VCaP (cell line): ENCODE measurements at regions not wholly inside any gene's neighbourhood (a gene's known extent, or its start where the extent isn't known, plus 50 kb on each side); places are given as distances from the start of the nearest gene placed in this dataset.
A peak's percentile ranks its signal among the peaks of the same experiment; 100 is the strongest.

Experiments
- H3K27ac ChIP-seq: fragments of 450-650 bp; 2 replicates; pipeline ENCODE4 v1.5.1; 2017
- TF ChIP-seq, protein P1 (sequence below): fragments of 450-650 bp; conservative IDR thresholded peaks from 2 replicates; pipeline ENCODE4 v1.5.1; 2017; ENCODE audit warnings: mild to moderate bottlenecking, moderate library complexity

DNA sequence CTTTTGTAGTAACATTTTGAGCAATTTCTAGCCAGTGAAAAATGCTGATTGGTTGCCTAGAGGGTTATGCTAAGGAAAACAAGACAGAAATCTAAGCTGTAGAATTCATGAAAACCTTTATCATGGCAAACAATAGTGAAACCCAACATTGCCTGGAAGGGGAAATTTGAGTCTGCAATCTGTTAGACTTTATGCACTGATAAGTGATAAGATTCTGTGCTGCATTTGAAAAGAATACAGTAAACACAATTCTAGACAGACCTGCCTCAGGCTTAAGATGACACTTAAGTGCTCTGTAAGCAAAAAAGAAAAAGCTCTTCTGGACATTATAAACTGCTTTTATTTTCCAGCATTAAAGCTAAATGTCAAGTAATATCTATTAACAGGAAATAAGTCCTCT lies 519.3 kb downstream of the ISL1 start:
- no peak overlapping the region for H3K27ac ChIP-seq
- TF ChIP-seq, protein P1, sequence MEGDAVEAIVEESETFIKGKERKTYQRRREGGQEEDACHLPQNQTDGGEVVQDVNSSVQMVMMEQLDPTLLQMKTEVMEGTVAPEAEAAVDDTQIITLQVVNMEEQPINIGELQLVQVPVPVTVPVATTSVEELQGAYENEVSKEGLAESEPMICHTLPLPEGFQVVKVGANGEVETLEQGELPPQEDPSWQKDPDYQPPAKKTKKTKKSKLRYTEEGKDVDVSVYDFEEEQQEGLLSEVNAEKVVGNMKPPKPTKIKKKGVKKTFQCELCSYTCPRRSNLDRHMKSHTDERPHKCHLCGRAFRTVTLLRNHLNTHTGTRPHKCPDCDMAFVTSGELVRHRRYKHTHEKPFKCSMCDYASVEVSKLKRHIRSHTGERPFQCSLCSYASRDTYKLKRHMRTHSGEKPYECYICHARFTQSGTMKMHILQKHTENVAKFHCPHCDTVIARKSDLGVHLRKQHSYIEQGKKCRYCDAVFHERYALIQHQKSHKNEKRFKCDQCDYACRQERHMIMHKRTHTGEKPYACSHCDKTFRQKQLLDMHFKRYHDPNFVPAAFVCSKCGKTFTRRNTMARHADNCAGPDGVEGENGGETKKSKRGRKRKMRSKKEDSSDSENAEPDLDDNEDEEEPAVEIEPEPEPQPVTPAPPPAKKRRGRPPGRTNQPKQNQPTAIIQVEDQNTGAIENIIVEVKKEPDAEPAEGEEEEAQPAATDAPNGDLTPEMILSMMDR = no peak

DNA sequence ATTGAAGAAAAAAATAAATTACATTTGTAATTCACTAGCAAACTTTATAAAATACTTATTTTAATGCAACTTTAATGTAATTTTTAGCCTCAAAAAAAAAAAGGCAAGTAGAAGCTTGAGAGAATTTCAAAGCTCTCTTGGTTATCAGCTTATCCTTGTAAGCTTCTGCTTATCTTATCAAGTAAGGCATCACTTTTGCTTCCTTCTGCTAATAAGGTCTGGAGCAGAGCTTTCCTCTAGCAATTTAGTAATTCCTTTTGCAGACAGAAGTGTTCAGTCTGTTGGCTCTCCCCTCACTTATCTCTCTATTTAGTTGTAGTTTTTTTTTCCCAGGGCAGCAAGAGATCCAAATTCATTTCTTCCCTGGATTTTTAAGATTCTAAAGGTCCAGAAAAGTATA lies 525.0 kb downstream of the ISL1 start:
- no peak overlapping the region for H3K27ac ChIP-seq
- TF ChIP-seq, protein P1 = no peak

DNA sequence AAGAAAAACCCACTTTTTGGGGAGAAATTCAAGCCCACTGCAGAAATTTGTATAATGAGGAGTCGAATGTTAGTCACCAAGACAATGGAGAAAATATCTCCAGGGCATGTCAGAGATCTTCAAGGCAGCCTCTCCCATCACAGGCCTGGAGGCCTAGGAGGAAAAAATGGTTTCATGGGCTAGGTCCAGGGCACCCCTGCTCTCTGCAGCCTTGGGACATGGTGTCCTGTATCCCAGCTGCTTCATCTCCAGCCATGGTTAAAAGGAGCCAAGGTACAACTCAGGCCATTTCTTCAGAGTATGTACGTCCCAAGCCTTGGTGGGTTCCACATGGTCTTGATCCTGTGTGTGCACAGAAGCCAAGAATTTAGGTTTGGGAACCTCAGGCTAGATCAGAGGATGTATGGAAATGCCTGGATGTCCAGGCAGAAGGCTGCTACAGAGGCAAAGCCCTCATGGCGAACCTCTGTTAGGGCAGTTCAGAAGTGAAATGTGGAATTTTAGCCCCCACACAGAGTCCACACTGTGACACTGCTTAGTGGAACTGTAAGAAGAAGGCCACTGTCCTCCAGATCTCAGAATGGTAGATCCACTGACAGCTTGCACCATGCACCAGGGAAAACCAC lies 561.4 kb downstream of the ISL1 start:
- no peak overlapping the region for H3K27ac ChIP-seq
- TF ChIP-seq, protein P1 = no peak

DNA sequence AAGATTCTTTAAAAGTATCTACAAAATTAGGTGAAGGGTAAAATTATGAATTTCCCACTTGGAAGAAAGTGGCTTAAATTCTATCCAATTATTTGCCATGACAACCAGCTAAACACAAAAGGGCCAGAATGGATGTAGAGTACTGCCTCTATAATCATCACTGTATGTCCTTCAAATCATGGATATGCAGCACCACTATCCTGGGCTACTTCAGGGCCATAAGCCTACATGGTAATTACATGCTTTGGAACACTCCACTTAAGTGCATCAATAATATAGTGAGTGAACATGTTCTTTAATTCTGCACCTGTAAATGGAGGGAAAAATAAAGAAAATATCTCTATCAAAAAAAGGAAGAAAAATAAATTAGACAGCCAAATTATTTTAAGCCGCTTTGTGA lies 575.2 kb downstream of the ISL1 start:
- TF ChIP-seq, protein P1 = no peak

DNA sequence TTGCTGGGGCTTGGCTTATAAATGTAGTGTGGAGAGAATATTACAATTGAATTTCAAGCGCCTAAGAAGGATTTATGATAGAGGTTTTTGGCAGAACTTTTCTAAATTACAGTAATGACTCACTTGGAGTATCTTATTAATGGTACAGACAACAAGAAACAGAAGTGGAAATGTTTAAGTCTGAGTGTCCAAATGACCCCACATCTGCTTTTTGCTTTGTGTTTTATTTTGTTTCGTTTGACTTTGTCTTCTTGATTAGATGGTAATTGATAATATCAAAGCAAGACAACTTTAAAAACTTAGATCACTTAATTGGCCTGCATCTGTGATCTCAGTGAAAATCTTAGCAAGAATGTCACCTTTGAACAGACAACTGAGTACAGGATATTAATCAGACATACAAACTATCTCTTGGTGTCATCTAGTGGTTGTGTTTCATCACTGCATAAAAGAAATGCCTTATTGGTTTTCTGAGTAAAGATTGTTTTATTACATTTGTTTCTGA lies 577.4 kb downstream of the ISL1 start:
- no peak overlapping the region for H3K27ac ChIP-seq
- TF ChIP-seq, protein P1 = peak; percentile 81

More for the DNA sequence above, 575.2 kb downstream of the ISL1 start:
- no peak overlapping the region for H3K27ac ChIP-seq

DNA sequence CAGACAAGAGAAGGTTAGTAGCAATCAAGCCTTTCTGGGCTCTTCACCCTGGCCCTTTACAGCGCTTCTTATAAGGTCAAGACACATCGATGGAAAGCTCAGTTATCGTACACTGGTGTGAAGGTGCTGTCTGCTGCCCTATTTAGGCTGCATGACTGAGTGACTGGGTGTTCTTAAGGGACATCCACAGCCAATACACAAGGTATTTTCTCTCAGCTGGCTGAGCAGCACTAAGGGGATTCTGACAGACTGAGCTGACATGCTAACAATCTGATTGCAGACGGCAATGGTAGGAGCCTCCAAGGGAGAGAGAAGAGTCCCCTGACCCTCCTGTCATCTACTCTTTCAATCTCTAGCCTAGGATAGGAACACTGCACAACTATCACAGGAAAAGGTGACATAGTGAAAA lies 577.9 kb downstream of the ISL1 start:
- no peak overlapping the region for H3K27ac ChIP-seq
- TF ChIP-seq, protein P1 = peak; percentile 44; the same call in 1 of the 2 replicates

DNA sequence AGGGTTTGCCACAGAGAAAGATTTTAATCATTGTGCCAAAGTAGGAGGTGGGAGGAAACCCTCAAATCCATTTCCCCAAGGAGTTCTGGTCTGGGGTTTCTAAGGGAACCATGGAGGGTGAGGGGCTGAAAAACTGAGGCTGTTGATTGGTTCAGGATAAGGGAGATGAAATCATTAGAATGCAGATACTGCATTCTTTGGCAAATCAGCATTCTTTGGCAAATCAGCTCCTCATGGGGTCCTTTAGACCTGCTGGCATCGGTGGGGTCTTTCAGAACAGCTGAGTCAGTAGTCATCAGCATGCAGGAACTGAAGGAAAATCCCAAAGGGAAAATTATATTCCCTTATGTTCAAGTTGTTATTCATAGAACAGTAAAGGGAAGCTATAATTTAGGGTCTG lies 585.5 kb downstream of the ISL1 start:
- TF ChIP-seq, protein P1 = no peak
- H3K27ac ChIP-seq = no peak overlapping the region
